GM12873 (cell line): ENCODE measurements at regions not wholly inside any gene's neighbourhood (a gene's known extent, or its start where the extent isn't known, plus 50 kb on each side); places are given as distances from the start of the nearest gene placed in this dataset.

ENCODE experiments used
- CTCF ChIP-seq: IDR thresholded peaks from 2 replicates; pipeline ENCODE4 v1.5.1; 2012; ENCODE audit warnings: low read depth, mild to moderate bottlenecking, moderate library complexity, low read length, control low read depth; ENCODE audit not compliant: insufficient read depth; ENCODE audit errors: missing control alignments

- TF ChIP-seq CTCF = no peak
Measured at GRCh38 chr1:4328402-4329071, 325.9 kb upstream of the AJAP1 start.

GRCh38 chr1:4330805-4331766, 323.3 kb upstream of the AJAP1 start:
- no peak for TF ChIP-seq CTCF

- no peak for TF ChIP-seq CTCF
Measured at GRCh38 chr1:4331767-4332163, 322.6 kb upstream of the AJAP1 start.

GRCh38 chr1:4336507-4336906, 317.9 kb upstream of the AJAP1 start:
- TF ChIP-seq CTCF = no peak

- TF ChIP-seq CTCF = no peak
Measured at GRCh38 chr1:4341421-4341820, 313.0 kb upstream of the AJAP1 start.

GRCh38 chr1:4344065-4344732, 310.2 kb upstream of the AJAP1 start:
- no peak for TF ChIP-seq CTCF

- TF ChIP-seq CTCF = no peak
Measured at GRCh38 chr1:4345094-4345493, 309.3 kb upstream of the AJAP1 start.
